ENCODE measurements at regions not wholly inside any gene's neighbourhood (a gene's known extent, or its start where the extent isn't known, plus 50 kb on each side); places are given as distances from the start of the nearest gene placed in this dataset.

- Histone ChIP-seq H3K9me3 (ENCODE audit: control insufficient read depth, insufficient read depth, low read depth, low read length) (no peaks in the 10 kb centered on the region), H3K36me3 (ENCODE audit: control insufficient read depth in 2 of 2, insufficient read depth in 1 of 2, low read length in 2 of 2) (no peaks in the 10 kb centered on the region; a peak in 1 of 3 replicates), H3K4me3 (ENCODE audit: low read depth, low read length) (no peak overlapping the region), H3K4me1 (ENCODE audit: control insufficient read depth, insufficient read depth, low read length) (no peaks in the 10 kb centered on the region), H3K27ac (ENCODE audit: extremely low read depth, low read depth, low read length) (no peak overlapping the region)
- ChIA-PET POLR2A (no interaction called here), CTCF (no interaction called here)
- TF ChIP-seq ATF2 (tag by site-specific recombination; IDR thresholded peaks at IDR 0.05; ENCODE audit: low read depth), result no peak
- TF ChIP-seq HOXC10 (CRISPR knock-in tag; IDR thresholded peaks at IDR 0.05), result no peak
- no peak for TF ChIP-seq GLI4 (tag by site-specific recombination; IDR thresholded peaks at IDR 0.05)
- TF ChIP-seq ZNF302 (tag by site-specific recombination; IDR thresholded peaks at IDR 0.05; ENCODE audit: low read depth), result no peak
- no peak for TF ChIP-seq ZNF777 (tag by site-specific recombination; IDR thresholded peaks at IDR 0.05; ENCODE audit: borderline replicate concordance)
- TF ChIP-seq RBAK (tag by site-specific recombination; IDR thresholded peaks at IDR 0.05), result no peak
- no peak for TF ChIP-seq ZNF112 (tag by site-specific recombination; IDR thresholded peaks at IDR 0.05)
- TF ChIP-seq ZNF221 (tag by site-specific recombination; IDR thresholded peaks at IDR 0.05; ENCODE audit: borderline replicate concordance), result no peak
- TF ChIP-seq ZNF544 (tag by site-specific recombination; IDR thresholded peaks at IDR 0.05), result no peak
- TF ChIP-seq ZFP37 (tag by site-specific recombination; IDR thresholded peaks at IDR 0.05), result no peak
- no peak for TF ChIP-seq ZNF548 (tag by site-specific recombination; IDR thresholded peaks at IDR 0.05)
These were observed 192.0 kb downstream of the OTUD1 start for GRCh38 chr10:23630885-23631284.

- Histone ChIP-seq H3K4me1 (ENCODE audit: control insufficient read depth, insufficient read depth, low read length) (no peaks in the 10 kb centered on the region), H3K27ac (ENCODE audit: extremely low read depth, low read depth, low read length) (no peak overlapping the region), H3K9me3 (ENCODE audit: control insufficient read depth, insufficient read depth, low read depth, low read length) (no peaks in the 10 kb centered on the region), H3K36me3 (ENCODE audit: control insufficient read depth in 2 of 2, insufficient read depth in 1 of 2, low read length in 2 of 2) (no peaks in the 10 kb centered on the region), H3K4me3 (ENCODE audit: low read depth, low read length) (no peak overlapping the region)
- ChIA-PET POLR2A (no interaction called here), CTCF (interaction anchor here (0.6 to 0.9 kb wide), 3 partner anchors 13 to 862 kb away, joined by 3 to 5 read pairs (median 4); no protein-coding TSS in a partner anchor)
- TF ChIP-seq ZBTB48 (tag by site-specific recombination; IDR thresholded peaks at IDR 0.05) (peak; percentile 76), ZNF621 (tag by site-specific recombination; IDR thresholded peaks at IDR 0.05) (no peak)
These were observed 204.4 kb downstream of the OTUD1 start for GRCh38 chr10:23643111-23643780.

GRCh38 chr10:23648618-23649017 is 209.7 kb downstream of the OTUD1 start:
- H3K4me1 ChIP-seq (ENCODE audit: control insufficient read depth, insufficient read depth, low read length), result no peaks in the 10 kb centered on the region
- CTCF ChIA-PET, result interaction anchor here (0.7 kb wide), 1 partner anchor 119 kb away, joined by 3 read pairs; no protein-coding TSS in a partner anchor
- H3K9me3 ChIP-seq (ENCODE audit: control insufficient read depth, insufficient read depth, low read depth, low read length), result no peaks in the 10 kb centered on the region
- no peak overlapping the region for H3K27ac ChIP-seq (ENCODE audit: extremely low read depth, low read depth, low read length)
- TF ChIP-seq ZNF549 (tag by site-specific recombination; IDR thresholded peaks at IDR 0.05) (no peak), ZNF138 (tag by site-specific recombination; IDR thresholded peaks at IDR 0.05; ENCODE audit: borderline replicate concordance) (no peak), ZSCAN18 (tag by site-specific recombination; IDR thresholded peaks at IDR 0.05) (no peak), ZNF223 (tag by site-specific recombination; IDR thresholded peaks at IDR 0.05) (no peak)
- POLR2A ChIA-PET, result no interaction called here
- no peaks in the 10 kb centered on the region for H3K36me3 ChIP-seq (ENCODE audit: control insufficient read depth in 2 of 2, insufficient read depth in 1 of 2, low read length in 2 of 2)
- H3K4me3 ChIP-seq (ENCODE audit: low read depth, low read length), result no peak overlapping the region

Data from HEK293 (cell line).